NCI-H2171 (cell line): ENCODE measurements at regions not wholly inside any gene's neighbourhood (a gene's known extent, or its start where the extent isn't known, plus 50 kb on each side); places are given as distances from the start of the nearest gene placed in this dataset.

ENCODE experiments used
- DNase-seq: peaks from one replicate; lab custom pipeline; 2025; lab: John Stamatoyannopoulos, UW

GRCh38 chrY:14139521-14139920 is 83.5 kb downstream of the VCY1B start:
- DNase-seq: no peak

GRCh38 chrY:14145614-14146013 is 89.6 kb downstream of the VCY1B start:
- no peak for DNase-seq

GRCh38 chrY:14182776-14183175 is 126.7 kb downstream of the VCY1B start:
- no peak for DNase-seq

GRCh38 chrY:14222014-14222413 is 166.0 kb downstream of the VCY1B start:
- no peak for DNase-seq

GRCh38 chrY:14231703-14232102 is 175.7 kb downstream of the VCY1B start:
- no peak for DNase-seq

GRCh38 chrY:14235070-14235469 is 179.0 kb downstream of the VCY1B start:
- DNase-seq: no peak

GRCh38 chrY:14238277-14238676 is 182.2 kb downstream of the VCY1B start:
- DNase-seq: no peak

- DNase-seq: no peak
These were observed 190.9 kb downstream of the VCY1B start for GRCh38 chrY:14246948-14247347.

GRCh38 chrY:14248878-14249576 is 193.0 kb downstream of the VCY1B start:
- DNase-seq: no peak

GRCh38 chrY:14255965-14256816 is 200.2 kb downstream of the VCY1B start:
- DNase-seq: peak; percentile 31

GRCh38 chrY:14256817-14257168 is 200.8 kb downstream of the VCY1B start:
- DNase-seq: no peak

GRCh38 chrY:14277029-14277428 is 221.0 kb downstream of the VCY1B start:
- DNase-seq: no peak

- no peak for DNase-seq
These were observed 233.5 kb upstream of the NLGN4Y start for GRCh38 chrY:14290656-14291375.

- no peak for DNase-seq
These were observed 231.9 kb upstream of the NLGN4Y start for GRCh38 chrY:14292382-14292781.

GRCh38 chrY:14300775-14301174 is 223.6 kb upstream of the NLGN4Y start:
- DNase-seq: no peak

- DNase-seq: no peak
These were observed 222.8 kb upstream of the NLGN4Y start for GRCh38 chrY:14301552-14301951.

- DNase-seq: no peak
These were observed 195.5 kb upstream of the NLGN4Y start for GRCh38 chrY:14328677-14329345.

- no peak for DNase-seq
These were observed 194.0 kb upstream of the NLGN4Y start for GRCh38 chrY:14330362-14330761.

- DNase-seq: no peak
These were observed 184.8 kb upstream of the NLGN4Y start for GRCh38 chrY:14339524-14339923.

GRCh38 chrY:14340459-14341143 is 183.7 kb upstream of the NLGN4Y start:
- no peak for DNase-seq

- DNase-seq: no peak
These were observed 179.5 kb upstream of the NLGN4Y start for GRCh38 chrY:14344648-14345333.
